ENCODE measurements at regions not wholly inside any gene's neighbourhood (a gene's known extent, or its start where the extent isn't known, plus 50 kb on each side); places are given as distances from the start of the nearest gene placed in this dataset.

GRCh38 chr4:138949866-138950265 is 65.7 kb upstream of the NOCT start:
- no peak for TF ChIP-seq CTCF (IDR thresholded peaks at IDR 0.05)
- no peaks in the 10 kb centered on the region for H3K9me3 ChIP-seq
- ATAC-seq, result no peak
- intact Hi-C loops (cut with DNase I), result no loop called here
- no peak overlapping the region for H3K27ac ChIP-seq
- H3K4me1 ChIP-seq, result peaks cover 0 to 22% (median 0%) of the 10 kb centered on the region in 9 donors
- no peak overlapping the region for H3K4me3 ChIP-seq
- no peak for DNase-seq
- no peaks in the 10 kb centered on the region for H3K36me3 ChIP-seq
- WGBS, 2 donors, result 70 to 93% methylated on average over 4 of the region's 4 CpGs
- H3K27me3 ChIP-seq, result no peaks in the 10 kb centered on the region

GRCh38 chr4:138948918-138949317 is 66.7 kb upstream of the NOCT start:
- DNase-seq (no peak), ATAC-seq (no peak)
- no peak for TF ChIP-seq CTCF (IDR thresholded peaks at IDR 0.05)
- Histone ChIP-seq H3K9me3 (no peaks in the 10 kb centered on the region), H3K4me3 (no peak overlapping the region), H3K4me1 (peaks cover 0 to 14% (median 0%) of the 10 kb centered on the region in 9 donors), H3K27ac (no peak overlapping the region), H3K36me3 (no peaks in the 10 kb centered on the region), H3K27me3 (no peaks in the 10 kb centered on the region)
- WGBS, 2 donors, result 92% methylated on average over 2 of the region's 2 CpGs
- intact Hi-C loops (cut with DNase I), result no loop called here

GRCh38 chr4:138946306-138946705 is 69.3 kb upstream of the NOCT start:
- Histone ChIP-seq H3K36me3 (no peaks in the 10 kb centered on the region), H3K27ac (no peak overlapping the region), H3K4me3 (no peak overlapping the region), H3K9me3 (no peaks in the 10 kb centered on the region), H3K4me1 (no peaks in the 10 kb centered on the region), H3K27me3 (no peaks in the 10 kb centered on the region)
- ATAC-seq (no peak), DNase-seq (no peak)
- 52 to 63% methylated on average over 1 of the region's 1 CpG for WGBS, 2 donors
- intact Hi-C loops (cut with DNase I), result no loop called here
- TF ChIP-seq CTCF (IDR thresholded peaks at IDR 0.05), result no peak

- Histone ChIP-seq H3K27me3 (no peaks in the 10 kb centered on the region), H3K4me1 (no peaks in the 10 kb centered on the region), H3K4me3 (no peak overlapping the region), H3K36me3 (no peaks in the 10 kb centered on the region), H3K9me3 (no peaks in the 10 kb centered on the region), H3K27ac (no peak overlapping the region)
- ATAC-seq (no peak), DNase-seq (no peak)
- WGBS, 2 donors, result 87 to 92% methylated on average over 1 of the region's 1 CpG
- no peak for TF ChIP-seq CTCF (IDR thresholded peaks at IDR 0.05)
- intact Hi-C loops (cut with DNase I), result no loop called here
Observed at GRCh38 chr4:138945840-138946239, 69.7 kb upstream of the NOCT start.

GRCh38 chr4:138945401-138945800 is 70.2 kb upstream of the NOCT start:
- ATAC-seq (no peak), DNase-seq (no peak)
- no peak overlapping the region for H3K4me3 ChIP-seq
- no peak for TF ChIP-seq CTCF (IDR thresholded peaks at IDR 0.05)
- intact Hi-C loops (cut with DNase I), result no loop called here
- no peaks in the 10 kb centered on the region for H3K9me3 ChIP-seq
- H3K27ac ChIP-seq, result no peak overlapping the region
- WGBS, 2 donors, result 79 to 83% methylated on average over 2 of the region's 2 CpGs
- no peaks in the 10 kb centered on the region for H3K27me3 ChIP-seq
- no peaks in the 10 kb centered on the region for H3K36me3 ChIP-seq
- no peaks in the 10 kb centered on the region for H3K4me1 ChIP-seq

Data from heart right ventricle (tissue), 16 donors.